Kidney (tissue), 13 donors: ENCODE measurements at regions not wholly inside any gene's neighbourhood (a gene's known extent, or its start where the extent isn't known, plus 50 kb on each side); places are given as distances from the start of the nearest gene placed in this dataset.
A peak's percentile ranks its signal among the peaks of the same experiment; 100 is the strongest.

ENCODE experiments used
- DNase-seq, 5 donors: peaks; one replicate each; pipeline ENCODE4 v3.0.0-alpha.2; 2013 to 2020
- FAIRE-seq: peaks from 2 replicates; lab custom pipeline; 2012; peaks lifted over from hg19 to GRCh38; lab: Jason Lieb, UNC
- H3K27ac ChIP-seq, 2 donors: one replicate each; pipeline ENCODE4 v1.7.0; 2013; ENCODE audit warnings: low read depth in 2 of 2, low read length in 2 of 2, inconsistent platforms in 1 of 2
- H3K27me3 ChIP-seq: one replicate; pipeline ENCODE4 v1.7.1; 2013; ENCODE audit warnings: low read length, inconsistent platforms; ENCODE audit not compliant: control insufficient read depth, insufficient read depth
- H3K36me3 ChIP-seq, 3 donors: one replicate each; pipeline versions ENCODE4 v1.7.0 to v1.7.1; 2013; ENCODE audit warnings: low read length in 3 of 3, control low read depth in 1 of 3, inconsistent platforms in 1 of 3; ENCODE audit not compliant: insufficient read depth in 3 of 3, control insufficient read depth in 2 of 3
- H3K4me1 ChIP-seq, 3 donors: one replicate each; pipeline versions ENCODE4 v1.7.0 to v1.7.1; 2013; ENCODE audit warnings: low read length in 3 of 3, inconsistent platforms in 1 of 3, low read depth in 1 of 3; ENCODE audit not compliant: control insufficient read depth in 2 of 3, insufficient read depth in 2 of 3
- H3K4me3 ChIP-seq, 3 donors: one replicate each; pipeline versions ENCODE4 v1.7.0 to v1.8.1; 2013; ENCODE audit warnings: low read length in 3 of 3, control low read depth in 1 of 3, inconsistent platforms in 1 of 3
- H3K9ac ChIP-seq, 3 donors: one replicate each; pipeline versions ENCODE4 v1.7.0 to v1.7.1; 2013; ENCODE audit warnings: low read length in 3 of 3, control low read depth in 1 of 3, inconsistent platforms in 1 of 3
- H3K9me3 ChIP-seq, 3 donors: one replicate each; pipeline versions ENCODE4 v1.7.0 to v1.7.1; 2013; ENCODE audit warnings: low read length in 3 of 3, control low read depth in 1 of 3, inconsistent platforms in 1 of 3; ENCODE audit not compliant: control insufficient read depth in 2 of 3, insufficient read depth in 1 of 3
- CTCF ChIP-seq: IDR thresholded peaks from 3 replicates; pipeline ENCODE4 v1.5.1; 2012; ENCODE audit warnings: mild to moderate bottlenecking, moderate library complexity, borderline replicate concordance; ENCODE audit not compliant: insufficient read depth; ENCODE audit errors: extremely low read depth
- intact Hi-C: fragments of 100-400 bp; cut with DNase I; formaldehyde crosslinking; loops from one replicate; pipeline ENCODE4 v1.11.1; 2022
- donor health status: control.
- donor health status: control.
- donor health status: control.
- donor health status: control.
- donor health status: control.
- donor health status: DM: yes; HTN: yes; CAD: no.
- donor health status: Normal renal cell carcinoma (clear cell type).

DNA sequence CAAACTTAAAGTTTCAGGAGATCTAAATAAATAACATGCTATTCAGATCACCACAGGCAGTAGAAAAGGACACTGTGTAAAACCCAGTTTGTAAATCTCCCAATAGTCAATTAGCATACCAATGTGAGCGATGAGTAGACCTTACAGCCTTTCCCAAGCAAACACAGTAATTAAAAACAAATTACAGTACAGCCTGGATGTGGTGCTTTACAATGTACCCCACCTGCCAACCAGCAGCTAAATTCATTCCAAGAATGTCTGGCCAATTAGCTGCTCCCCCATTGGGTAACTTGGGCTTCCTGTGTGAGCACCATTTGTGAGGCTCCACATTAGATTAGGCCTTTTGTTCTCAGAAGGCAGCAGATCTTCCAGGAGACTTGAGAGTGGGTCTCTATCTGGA, 635.0 kb downstream of the TBL1XR1 start:
- Histone ChIP-seq H3K27ac (no peak overlapping the region), H3K4me3 (no peak overlapping the region), H3K9me3 (no peaks in the 10 kb centered on the region), H3K36me3 (no peaks in the 10 kb centered on the region), H3K4me1 (no peaks in the 10 kb centered on the region), H3K9ac (no peak overlapping the region), H3K27me3 (no peaks in the 10 kb centered on the region)
- FAIRE-seq (no peak), DNase-seq (no peak)
- intact Hi-C loops, result no loop called here
- no peak for TF ChIP-seq CTCF

DNA sequence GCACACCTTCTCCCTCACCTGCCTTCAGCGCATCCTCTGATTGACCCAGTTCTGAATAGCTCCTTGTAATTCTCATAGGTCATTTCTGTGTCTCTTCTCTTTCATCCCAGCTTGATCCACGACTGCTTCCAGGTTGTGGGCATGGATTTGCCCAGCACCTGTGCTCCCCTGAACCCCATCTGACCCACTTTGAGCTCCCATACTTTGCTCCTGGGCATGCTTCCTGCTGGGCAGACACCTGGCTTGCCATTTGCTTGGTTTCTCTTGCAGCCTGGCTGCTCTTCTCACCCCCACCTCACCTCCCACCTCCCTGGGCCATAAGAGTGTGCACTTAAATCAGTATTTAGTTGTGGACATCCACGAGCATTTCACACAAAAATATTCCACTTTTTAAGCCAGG, 635.5 kb downstream of the TBL1XR1 start:
- TF ChIP-seq CTCF, result no peak
- Histone ChIP-seq H3K27me3 (no peaks in the 10 kb centered on the region), H3K27ac (no peak overlapping the region), H3K9me3 (no peaks in the 10 kb centered on the region), H3K36me3 (no peaks in the 10 kb centered on the region), H3K4me1 (no peaks in the 10 kb centered on the region), H3K4me3 (no peak overlapping the region), H3K9ac (no peak overlapping the region)
- DNase-seq, result peak in 1 of 5 donors; percentile 32
- intact Hi-C loops, result no loop called here
- FAIRE-seq, result no peak

- Histone ChIP-seq H3K27ac (no peak overlapping the region), H3K27me3 (no peaks in the 10 kb centered on the region), H3K36me3 (no peaks in the 10 kb centered on the region), H3K9me3 (no peaks in the 10 kb centered on the region), H3K4me3 (no peak overlapping the region), H3K4me1 (peaks cover 0 to 2% (median 0%) of the 10 kb centered on the region in 3 donors), H3K9ac (no peak overlapping the region)
- intact Hi-C loops, result no loop called here
- DNase-seq (peak in 3 of 5 donors; percentile 26 to 74 (median 65)), FAIRE-seq (no peak)
- TF ChIP-seq CTCF, result no peak
These were observed 642.3 kb downstream of the TBL1XR1 start for GRCh38 chr3:176554791-176555654.
